HG03469 (cell line): ENCODE measurements at regions not wholly inside any gene's neighbourhood (a gene's known extent, or its start where the extent isn't known, plus 50 kb on each side); places are given as distances from the start of the nearest gene placed in this dataset.
"Not testable (repeated sequence)": the region's sequence is repeated elsewhere in the genome, so short reads cannot be mapped to it uniquely, and the experiment has no call there.

Experiments
- ATAC-seq: cut with Tn5 transposase; IDR thresholded peaks from one replicate; pipeline ENCODE4 v1.9.1; 2021; ENCODE audit warnings: mild to moderate bottlenecking, moderate library complexity, moderate number of reproducible peaks; ENCODE audit not compliant: unreplicated experiment

DNA sequence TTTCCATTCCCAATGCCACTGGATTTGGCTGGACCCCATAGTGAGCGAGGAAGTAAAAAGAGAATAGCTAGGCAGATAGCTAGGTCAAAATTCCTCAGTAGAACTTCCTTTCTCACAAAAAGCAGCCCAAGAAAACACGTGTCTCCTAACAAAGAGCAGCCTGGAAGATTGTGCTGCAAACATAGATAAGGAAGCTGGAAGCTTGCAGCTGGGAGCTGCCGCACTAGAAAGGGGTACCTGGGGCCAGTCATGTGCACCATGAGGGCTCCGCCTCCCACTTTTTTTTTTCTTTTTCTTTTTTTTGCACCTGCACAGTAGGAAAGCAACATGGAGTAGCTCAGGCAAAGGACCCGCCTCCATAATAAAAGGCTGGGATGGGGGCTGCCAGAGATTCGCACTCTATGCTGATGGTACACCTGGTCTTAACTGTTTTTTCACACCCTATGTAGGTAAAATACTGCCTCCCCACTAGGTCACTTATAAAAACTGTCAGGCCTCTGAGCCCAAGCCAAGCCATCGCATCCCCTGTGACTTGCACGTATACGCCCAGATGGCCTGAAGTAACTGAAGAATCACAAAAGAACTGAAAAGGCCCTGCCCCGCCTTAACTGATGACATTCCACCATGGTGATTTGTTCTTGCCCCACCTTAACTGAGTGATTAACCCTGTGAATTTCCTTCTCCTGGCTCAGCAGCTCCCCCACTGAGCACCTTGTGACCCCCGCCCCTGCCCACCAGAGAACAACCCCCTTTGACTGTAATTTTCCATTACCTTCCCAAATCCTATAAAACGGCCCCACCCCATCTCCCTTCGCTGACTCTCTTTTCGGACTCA lies 521.6 kb downstream of the IRS2 start:
- not testable (repeated sequence) for ATAC-seq

DNA sequence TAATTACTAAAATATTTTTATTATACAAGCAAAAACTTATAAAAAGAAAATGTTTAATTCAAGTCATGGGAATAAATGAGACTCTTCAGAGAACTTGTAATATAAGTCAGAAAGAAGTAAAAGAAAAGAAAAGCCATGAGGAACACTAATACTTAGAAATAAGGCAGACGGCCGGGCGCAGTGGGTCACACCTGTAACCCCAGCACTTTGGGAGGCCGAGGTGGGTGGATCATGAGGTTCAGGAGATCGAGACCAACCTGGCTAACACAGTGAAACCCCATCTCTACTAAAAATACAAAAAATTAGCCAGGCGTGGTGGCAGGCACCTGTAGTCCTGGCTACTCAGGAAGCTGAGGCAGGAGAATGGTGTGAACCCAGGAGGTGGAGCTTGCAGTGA lies 528.6 kb downstream of the IRS2 start:
- not testable (repeated sequence) for ATAC-seq
